ENCODE measurements at regions not wholly inside any gene's neighbourhood (a gene's known extent, or its start where the extent isn't known, plus 50 kb on each side); places are given as distances from the start of the nearest gene placed in this dataset.

DNA sequence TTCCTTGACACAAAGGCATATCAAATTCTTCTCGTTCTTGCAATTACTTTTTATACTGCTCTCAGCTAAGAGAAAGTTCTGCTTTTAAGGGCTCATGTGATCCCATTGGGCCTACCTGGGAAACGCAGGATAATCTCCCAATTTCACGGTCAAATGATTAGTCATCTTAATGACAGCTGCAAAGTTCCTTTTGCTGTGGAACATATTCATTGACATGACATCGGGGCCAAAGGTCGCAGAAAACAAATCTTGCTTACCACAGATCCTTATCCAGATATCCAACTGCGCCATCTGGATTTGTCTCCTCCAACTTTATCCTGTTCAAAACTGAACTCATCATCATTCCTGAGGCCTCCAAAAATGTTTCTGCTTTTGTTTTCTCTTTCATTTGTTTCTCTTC lies 1085.6 kb upstream of the WWC1 start (continued):
- TF ChIP-seq, protein P1, sequence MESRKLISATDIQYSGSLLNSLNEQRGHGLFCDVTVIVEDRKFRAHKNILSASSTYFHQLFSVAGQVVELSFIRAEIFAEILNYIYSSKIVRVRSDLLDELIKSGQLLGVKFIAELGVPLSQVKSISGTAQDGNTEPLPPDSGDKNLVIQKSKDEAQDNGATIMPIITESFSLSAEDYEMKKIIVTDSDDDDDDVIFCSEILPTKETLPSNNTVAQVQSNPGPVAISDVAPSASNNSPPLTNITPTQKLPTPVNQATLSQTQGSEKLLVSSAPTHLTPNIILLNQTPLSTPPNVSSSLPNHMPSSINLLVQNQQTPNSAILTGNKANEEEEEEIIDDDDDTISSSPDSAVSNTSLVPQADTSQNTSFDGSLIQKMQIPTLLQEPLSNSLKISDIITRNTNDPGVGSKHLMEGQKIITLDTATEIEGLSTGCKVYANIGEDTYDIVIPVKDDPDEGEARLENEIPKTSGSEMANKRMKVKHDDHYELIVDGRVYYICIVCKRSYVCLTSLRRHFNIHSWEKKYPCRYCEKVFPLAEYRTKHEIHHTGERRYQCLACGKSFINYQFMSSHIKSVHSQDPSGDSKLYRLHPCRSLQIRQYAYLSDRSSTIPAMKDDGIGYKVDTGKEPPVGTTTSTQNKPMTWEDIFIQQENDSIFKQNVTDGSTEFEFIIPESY (IDR thresholded peaks at IDR 0.05) = no peak
- TF ChIP-seq GABPA (IDR thresholded peaks at IDR 0.05 in 1 of 2, conservative IDR thresholded peaks at IDR 0.05 in 1 of 2) (no peak), RXRA (IDR thresholded peaks at IDR 0.05) (no peak), JUND (IDR thresholded peaks at IDR 0.05) (no peak)

DNA sequence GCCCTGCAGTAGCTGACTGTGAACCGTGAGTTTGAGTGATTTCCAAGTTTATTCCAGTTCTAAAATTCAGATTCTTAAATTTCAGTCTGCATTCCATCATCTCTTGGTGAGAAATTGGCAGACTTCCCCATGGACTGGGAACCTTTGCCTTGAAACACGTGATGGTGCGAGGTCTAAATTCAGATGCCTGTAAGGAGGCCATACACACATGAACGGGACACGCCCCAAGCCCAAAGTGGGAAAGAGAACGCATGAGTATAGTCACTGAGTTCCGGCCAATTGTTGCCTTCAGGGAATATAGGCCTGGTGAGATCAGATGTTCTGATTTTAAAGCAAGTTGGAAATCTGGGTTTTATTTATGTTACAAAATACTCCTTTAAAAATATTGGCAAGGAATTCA lies 1084.4 kb upstream of the WWC1 start:
- Histone ChIP-seq H3K27ac (ENCODE audit: low read depth in 1 of 2, low read length in 2 of 2) (no peak overlapping the region), H3K9ac (ENCODE audit: low read depth in 1 of 2, low read length in 2 of 2) (no peak overlapping the region), H3K36me3 (ENCODE audit: control insufficient read depth in 4 of 4, insufficient read depth in 3 of 4, low read depth in 1 of 4, low read length in 3 of 4) (no peaks in the 10 kb centered on the region), H3K4me1 (ENCODE audit: control insufficient read depth in 4 of 4, insufficient read depth in 4 of 4, low read length in 3 of 4) (no peaks in the 10 kb centered on the region), H3K4me3 (ENCODE audit: low read depth in 1 of 3, low read length in 3 of 3) (no peak overlapping the region), H3K27me3 (ENCODE audit: control insufficient read depth in 4 of 4, insufficient read depth in 4 of 4, low read length in 3 of 4) (no peaks in the 10 kb centered on the region), H3K9me3 (ENCODE audit: control insufficient read depth in 4 of 4, low read length in 3 of 4) (no peaks in the 10 kb centered on the region)
- TF ChIP-seq RXRA (IDR thresholded peaks at IDR 0.05) = no peak
- 82% methylated on average over 7 of the region's 7 CpGs for WGBS
- DNase-seq (ENCODE audit: low spot score) = no peak

GRCh38 chr5:167208911-167209310 lies 1082.5 kb upstream of the WWC1 start:
- Histone ChIP-seq H3K9ac (ENCODE audit: low read depth in 1 of 2, low read length in 2 of 2) (no peak overlapping the region), H3K27ac (ENCODE audit: low read depth in 1 of 2, low read length in 2 of 2) (no peak overlapping the region), H3K27me3 (ENCODE audit: control insufficient read depth in 4 of 4, insufficient read depth in 4 of 4, low read length in 3 of 4) (no peaks in the 10 kb centered on the region), H3K4me3 (ENCODE audit: low read depth in 1 of 3, low read length in 3 of 3) (no peak overlapping the region), H3K36me3 (ENCODE audit: control insufficient read depth in 4 of 4, insufficient read depth in 3 of 4, low read depth in 1 of 4, low read length in 3 of 4) (no peaks in the 10 kb centered on the region), H3K4me1 (ENCODE audit: control insufficient read depth in 4 of 4, insufficient read depth in 4 of 4, low read length in 3 of 4) (no peaks in the 10 kb centered on the region), H3K9me3 (ENCODE audit: control insufficient read depth in 4 of 4, low read length in 3 of 4) (no peaks in the 10 kb centered on the region)
- DNase-seq (ENCODE audit: low spot score) = no peak
- WGBS = 75% methylated on average over 4 of the region's 4 CpGs
- TF ChIP-seq, protein P1 (IDR thresholded peaks at IDR 0.05) = no peak
- no peak for TF ChIP-seq NR2F2 (IDR thresholded peaks at IDR 0.05)
- TF ChIP-seq GABPA (IDR thresholded peaks at IDR 0.05 in 1 of 2, conservative IDR thresholded peaks at IDR 0.05 in 1 of 2) = no peak
- no peak for TF ChIP-seq ATF3 (IDR thresholded peaks at IDR 0.05)
- no peak for TF ChIP-seq JUND (IDR thresholded peaks at IDR 0.05)
- TF ChIP-seq TAF1 (conservative IDR thresholded peaks at IDR 0.05) = no peak
- TF ChIP-seq SP1 (IDR thresholded peaks at IDR 0.05) = no peak
- no peak for TF ChIP-seq RAD21 (IDR thresholded peaks at IDR 0.05)
- no peak for TF ChIP-seq HNF4A (conservative IDR thresholded peaks at IDR 0.05)
- TF ChIP-seq EGR1 (IDR thresholded peaks at IDR 0.05; ENCODE audit: low read depth in 2 of 2) = no peak
- no peak for TF ChIP-seq YY1 (IDR thresholded peaks at IDR 0.05)
- no peak for TF ChIP-seq HNF4G (IDR thresholded peaks at IDR 0.05)
- no peak for TF ChIP-seq MAX (IDR thresholded peaks at IDR 0.05)
- TF ChIP-seq RXRA (IDR thresholded peaks at IDR 0.05) = no peak

Measured in liver (tissue), 7 donors.